Hematopoietic multipotent progenitor cell treated with erythropoietin and hydrocortisone succinate and interleukin-3 and kit ligand, for 15 days (in vitro differentiated cells): ENCODE measurements at regions not wholly inside any gene's neighbourhood (a gene's known extent, or its start where the extent isn't known, plus 50 kb on each side); places are given as distances from the start of the nearest gene placed in this dataset.

ENCODE experiments used
- DNase-seq: peaks from one replicate; pipeline ENCODE4 v3.0.0-alpha.2; 2015; ENCODE audit warnings: low spot score

- DNase-seq, result no peak
Measured at GRCh38 chr12:19953734-19954133, 414.6 kb upstream of the PDE3A start.

DNA sequence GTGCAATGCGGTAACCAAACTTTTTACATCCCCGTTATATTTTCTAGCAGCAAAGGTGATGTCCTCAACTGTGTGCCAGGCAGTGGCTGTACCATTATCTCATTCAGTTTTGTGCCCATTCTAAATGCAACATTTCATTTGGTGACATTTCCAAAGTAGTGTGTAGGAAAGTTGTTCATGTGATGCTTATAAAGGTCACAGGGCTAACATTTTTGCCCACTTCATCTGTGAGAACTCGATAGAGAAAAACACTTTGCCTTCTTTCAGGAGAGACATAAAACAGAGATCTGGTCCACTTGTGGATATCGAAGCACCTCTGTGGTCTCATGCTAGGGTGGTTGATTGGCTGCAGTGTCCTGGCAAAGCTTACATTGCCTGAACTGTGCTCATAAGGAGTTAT is 414.2 kb upstream of the PDE3A start:
- DNase-seq, result no peak

GRCh38 chr12:19957308-19958125 is 410.8 kb upstream of the PDE3A start:
- no peak for DNase-seq

GRCh38 chr12:19958389-19958788 is 409.9 kb upstream of the PDE3A start:
- no peak for DNase-seq

- no peak for DNase-seq
Measured at GRCh38 chr12:19959353-19959752, 409.0 kb upstream of the PDE3A start.

DNA sequence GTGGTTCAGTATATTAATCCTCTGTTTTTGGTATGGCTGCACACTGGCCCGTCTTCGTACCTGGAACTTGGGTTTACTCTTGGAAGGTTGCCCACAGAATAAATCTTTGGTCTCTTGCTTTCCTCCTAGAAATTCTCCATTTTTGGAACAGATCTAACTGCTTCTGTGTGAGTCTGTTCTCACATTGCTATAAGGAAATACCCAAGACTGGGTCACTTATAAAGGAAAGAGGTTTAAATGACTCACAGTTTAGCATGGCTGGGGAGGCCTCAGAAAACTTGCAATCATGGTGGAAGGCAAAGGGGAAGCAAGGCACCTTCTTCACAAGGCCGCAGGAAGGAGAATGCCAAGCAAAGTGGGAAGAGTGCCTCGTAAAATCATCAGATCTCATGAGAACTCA is 407.8 kb upstream of the PDE3A start:
- DNase-seq, result no peak

DNA sequence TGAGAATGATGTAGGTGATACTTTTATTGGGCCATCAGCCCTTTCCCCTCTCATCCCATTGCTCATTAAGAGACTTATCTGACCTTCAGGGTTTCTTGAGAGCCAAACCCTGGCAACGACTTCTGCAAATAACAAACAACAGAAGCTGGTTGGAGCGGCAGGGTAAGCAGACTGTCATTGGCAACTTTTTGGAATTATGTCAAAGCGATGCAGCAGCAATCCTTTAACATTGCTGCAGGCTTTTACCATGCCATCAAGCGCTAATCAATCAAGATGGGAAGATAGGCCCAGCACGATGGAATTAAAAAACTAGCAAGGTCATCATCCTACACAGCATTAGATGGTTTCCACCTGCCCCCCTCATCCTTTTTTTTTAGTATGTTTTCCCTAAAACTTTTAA is 406.1 kb upstream of the PDE3A start:
- no peak for DNase-seq

- DNase-seq, result no peak
Measured at GRCh38 chr12:19963972-19964371, 404.4 kb upstream of the PDE3A start.

DNA sequence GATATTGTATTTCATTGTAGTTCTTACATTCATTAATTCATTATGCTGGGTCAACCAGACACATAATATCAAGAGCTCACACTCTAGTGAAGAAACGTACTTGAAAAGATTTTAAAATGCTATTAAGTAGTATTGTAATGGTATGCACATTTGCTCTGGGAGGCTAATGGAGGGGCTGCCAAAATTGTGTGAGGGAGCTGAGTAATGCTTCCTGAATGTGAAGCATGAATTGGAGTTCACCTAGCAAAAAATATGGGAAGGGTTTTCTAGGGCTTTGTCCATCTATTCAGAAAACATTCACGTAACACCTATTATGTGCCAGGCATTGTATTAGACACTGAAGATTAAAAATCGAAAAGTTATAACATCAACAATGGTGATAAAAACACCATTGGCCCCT is 403.8 kb upstream of the PDE3A start:
- no peak for DNase-seq

GRCh38 chr12:19965196-19966038 is 402.9 kb upstream of the PDE3A start:
- no peak for DNase-seq

DNA sequence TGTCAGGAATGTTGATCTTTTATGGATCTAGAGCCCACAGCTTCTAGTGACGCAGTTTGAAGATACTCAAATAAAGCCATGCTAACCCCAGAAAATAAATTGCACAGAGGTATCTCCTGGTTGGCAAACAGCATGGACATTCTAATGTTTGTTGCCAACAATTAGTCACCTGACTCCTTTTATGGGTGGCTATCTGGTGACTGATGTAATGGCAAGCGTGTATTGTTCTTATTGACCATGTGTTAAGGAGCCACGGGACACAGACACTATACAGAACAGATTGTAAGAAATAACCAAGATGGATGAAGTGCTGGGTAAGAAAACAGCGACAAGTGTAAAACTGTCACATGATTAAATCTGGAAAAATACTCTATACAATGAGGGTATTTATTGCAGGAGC is 401.3 kb upstream of the PDE3A start:
- no peak for DNase-seq

DNA sequence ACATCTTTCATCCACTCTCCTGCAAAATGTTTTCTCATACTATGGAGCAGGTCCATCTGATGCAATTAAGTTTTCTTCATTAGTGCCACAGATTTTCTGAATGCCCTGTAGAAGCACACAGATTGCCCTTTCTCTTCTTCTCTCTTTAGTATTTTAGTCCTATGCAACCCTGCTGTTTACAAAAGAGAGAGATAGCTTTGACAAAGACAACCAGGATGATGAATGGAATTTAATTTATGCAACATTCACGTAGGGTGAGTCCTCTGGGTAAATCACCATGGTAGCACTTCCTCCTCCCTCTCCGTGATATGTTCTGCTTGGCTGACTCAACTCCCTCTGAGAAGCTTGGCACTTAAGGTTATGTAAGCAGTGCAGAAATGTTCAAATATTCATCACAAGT is 400.9 kb upstream of the PDE3A start:
- no peak for DNase-seq

- no peak for DNase-seq
Measured at GRCh38 chr12:19970116-19970515, 398.2 kb upstream of the PDE3A start.

GRCh38 chr12:19970821-19971220 is 397.5 kb upstream of the PDE3A start:
- DNase-seq, result no peak

DNA sequence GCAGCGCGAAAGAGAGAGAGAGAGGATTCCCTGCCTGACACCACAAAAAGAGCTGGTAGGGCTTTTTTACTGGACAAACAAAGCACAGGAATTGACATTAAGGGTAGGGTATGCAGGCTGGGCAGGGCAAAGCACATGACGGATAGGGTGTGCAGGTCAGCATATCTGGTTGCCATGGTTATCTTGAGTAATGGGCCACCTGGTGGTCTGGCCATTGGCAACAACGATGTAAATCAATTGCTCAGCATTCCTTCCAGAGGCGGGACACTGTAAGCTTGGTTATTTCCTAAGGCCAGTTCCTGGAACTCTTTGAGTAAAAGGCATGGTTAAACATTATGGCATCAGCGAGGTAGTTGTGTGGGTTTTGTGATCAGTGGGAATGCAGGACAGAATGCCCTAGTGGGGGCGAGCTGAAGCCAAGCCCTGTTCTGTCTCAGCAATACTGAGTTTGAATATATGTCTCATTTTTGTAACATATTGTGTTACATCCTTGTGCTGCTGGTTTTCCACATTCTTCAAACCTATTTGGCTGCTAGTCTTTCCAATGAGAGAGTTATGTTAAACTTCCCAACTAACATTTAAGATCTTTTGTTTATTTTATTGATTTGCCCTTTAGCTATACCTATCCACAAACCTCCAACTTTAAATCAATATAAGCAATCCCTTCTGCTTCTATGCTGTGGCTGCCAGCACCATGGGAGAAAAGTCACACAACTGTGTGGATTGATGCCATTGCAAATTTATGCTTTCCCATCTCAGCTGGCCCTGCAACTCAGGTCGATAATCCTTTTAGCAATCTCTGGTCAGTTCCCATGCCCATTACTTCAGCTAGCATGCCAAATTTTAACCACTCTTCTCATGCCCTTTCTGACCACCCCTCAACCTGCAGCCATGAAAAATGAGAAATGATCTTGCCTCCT is 396.7 kb upstream of the PDE3A start:
- no peak for DNase-seq

DNA sequence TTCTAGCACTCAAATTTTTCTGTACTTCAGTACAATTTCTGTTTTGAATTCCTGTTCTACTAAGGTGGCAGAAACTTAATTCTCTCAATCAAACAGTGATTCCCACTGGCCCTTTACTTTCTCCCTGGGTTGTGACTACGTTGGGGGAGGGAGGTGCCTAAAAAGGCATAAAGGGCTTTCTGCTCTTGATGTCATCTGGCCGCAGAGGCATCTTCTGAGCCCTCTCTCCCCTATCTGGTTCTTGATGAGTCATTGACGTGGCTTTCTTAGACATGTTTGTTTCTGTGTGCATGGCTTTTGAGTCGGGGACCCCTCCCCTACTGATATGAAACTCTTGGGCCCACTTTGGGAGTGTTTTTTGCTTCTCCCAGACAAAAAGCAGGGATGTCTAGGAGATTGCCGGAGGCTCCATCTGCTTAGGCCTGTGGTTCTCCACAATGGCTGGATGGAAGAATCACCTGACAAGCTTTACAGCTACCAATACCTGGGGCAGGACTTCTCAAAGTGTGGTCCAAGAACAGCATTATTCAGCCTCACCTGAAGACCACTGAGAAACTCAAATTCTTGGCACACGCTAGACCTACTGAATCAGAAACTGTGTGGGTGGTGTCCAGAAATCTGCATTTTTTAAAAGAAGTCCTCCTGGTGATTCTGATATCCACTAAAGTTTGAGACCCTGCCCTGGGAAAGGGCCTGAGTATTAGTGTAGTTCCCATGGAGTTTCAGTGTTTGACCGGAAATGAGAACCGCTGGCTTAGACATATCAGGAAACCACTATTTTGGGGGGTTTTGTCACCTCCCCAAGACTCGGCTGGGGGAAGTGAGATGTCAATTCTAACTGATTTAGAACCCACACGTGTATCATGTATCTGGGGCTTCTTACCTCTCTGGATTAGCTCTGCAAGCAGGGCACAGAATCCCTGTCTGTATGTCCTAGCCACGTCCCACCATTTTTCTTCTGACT is 395.7 kb upstream of the PDE3A start:
- no peak for DNase-seq

DNA sequence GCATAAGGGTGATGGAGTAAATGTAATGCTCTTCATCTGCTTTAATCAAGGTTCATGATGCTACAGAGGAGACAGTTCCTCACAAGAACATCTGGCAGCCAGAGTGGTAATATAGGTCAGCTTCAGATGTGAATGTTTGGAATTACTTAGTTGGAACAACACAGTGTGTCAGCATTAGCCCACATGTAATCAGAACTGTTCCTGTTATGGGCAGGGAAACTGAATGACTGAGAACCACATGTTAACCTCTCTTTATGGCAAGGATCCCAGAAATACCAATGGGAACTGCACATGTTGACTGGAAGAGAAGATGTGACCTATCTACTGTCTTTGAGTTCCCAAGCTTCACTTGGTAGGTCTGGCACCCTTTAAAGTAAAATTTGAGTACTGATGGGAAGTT is 390.1 kb upstream of the PDE3A start:
- no peak for DNase-seq

DNA sequence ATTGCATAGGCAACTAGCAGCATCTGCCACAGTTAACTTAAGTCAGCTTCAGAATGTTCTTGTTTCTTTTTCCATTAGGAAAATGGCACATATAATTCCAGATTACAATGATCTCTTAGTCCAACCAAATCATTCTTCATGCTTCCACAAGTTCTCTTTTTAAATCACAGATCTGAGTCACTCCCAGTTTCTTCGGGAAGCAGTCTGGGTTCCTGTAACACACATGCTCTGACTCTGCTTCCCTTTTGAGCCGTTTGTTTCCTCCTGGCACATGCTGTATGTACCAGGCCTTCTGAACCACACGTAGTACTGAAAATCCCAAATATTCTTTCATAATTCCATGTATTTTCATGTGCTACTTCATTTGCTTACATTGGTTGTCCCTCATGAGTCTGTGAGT is 388.8 kb upstream of the PDE3A start:
- no peak for DNase-seq

- DNase-seq, result no peak
Measured at GRCh38 chr12:19981944-19982343, 386.4 kb upstream of the PDE3A start.

DNA sequence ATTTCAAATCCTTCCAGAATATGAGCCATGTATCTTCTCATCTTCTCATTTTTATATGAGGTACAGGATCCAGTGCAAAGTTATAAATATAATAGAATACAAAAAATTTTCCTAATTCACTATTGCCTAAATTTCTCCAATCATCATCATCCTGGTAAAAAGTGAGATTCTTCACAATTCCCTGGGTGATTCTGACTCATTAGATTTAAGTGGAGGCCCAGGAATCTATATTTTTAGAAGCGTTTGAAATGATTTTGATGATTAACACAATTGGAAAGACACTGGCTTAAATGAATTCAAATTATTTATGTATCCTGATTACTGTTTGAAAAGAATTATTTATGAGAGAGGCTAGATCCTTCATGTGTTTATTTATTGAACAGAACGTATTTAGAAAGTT is 380.3 kb upstream of the PDE3A start:
- no peak for DNase-seq

DNA sequence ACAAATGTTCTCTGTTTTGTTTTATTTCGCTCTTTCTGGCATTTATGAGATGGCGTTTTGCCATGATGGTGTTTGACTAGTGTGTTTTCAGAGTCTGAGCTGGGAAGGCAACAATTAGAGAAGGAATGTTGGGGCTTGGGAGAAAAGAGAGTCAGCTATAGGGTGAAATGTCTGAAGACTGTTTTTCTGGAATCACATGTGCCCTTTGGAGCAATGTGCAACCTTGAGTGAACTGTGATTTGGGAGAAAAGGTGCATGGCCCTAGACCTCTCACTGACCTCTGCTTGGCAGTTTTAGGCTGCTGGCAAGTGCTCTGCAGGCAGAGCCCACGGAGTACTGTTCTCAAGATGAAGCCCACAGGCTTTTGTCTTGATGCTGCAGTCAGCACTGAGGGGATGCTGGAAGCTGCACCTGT is 379.9 kb upstream of the PDE3A start:
- DNase-seq, result no peak
